A549 (cell line): ENCODE measurements at regions not wholly inside any gene's neighbourhood (a gene's known extent, or its start where the extent isn't known, plus 50 kb on each side); places are given as distances from the start of the nearest gene placed in this dataset.

Source experiments
- ATAC-seq, 2 experiments: fragments of 200-7000 bp in 1 of 2; fragments of >200 bp in 1 of 2; cut with Nextera tagmentation in 1 of 2; cut with Tn5 transposase in 1 of 2; 3 replicates each; pipeline versions ENCODE4 v1.8.0 to v1.9.1; 2018 to 2020; ENCODE audit warnings: mild to moderate bottlenecking in 1 of 2, moderate library complexity in 1 of 2
- CTCF ChIA-PET: fragments of 300-600 bp; sonication (Branson Sonifier 250); formaldehyde crosslinking; extraction: SDS; loops from one replicate; lab custom pipeline; 2021; ENCODE audit warnings: antibody characterized with exemption, inconsistent platforms; lab: Yijun Ruan, JAX
- POLR2A ChIA-PET: fragments of 350-600 bp; formaldehyde crosslinking; extraction: SDS; loops from one replicate; lab custom pipeline; 2021; ENCODE audit warnings: antibody characterized with exemption, inconsistent platforms; lab: Yijun Ruan, JAX
- DNase-seq, 2 experiments: peaks; one replicate each; pipeline versions ENCODE4 v3.0.0 to v3.0.0-alpha.2; 2011 to 2016; ENCODE audit warnings: low read depth in 1 of 2, low spot score in 1 of 2
- FAIRE-seq: peaks from 2 replicates; lab custom pipeline; 2011; peaks lifted over from hg19 to GRCh38; lab: Jason Lieb, UNC
- H3K27ac ChIP-seq, 2 experiments: fragments of >200 bp; sonication (Bioruptor Twin); formaldehyde crosslinking; 3 replicates each; pipeline ENCODE4 v1.5.1; 2016 to 2017
- H3K4me1 ChIP-seq: fragments of >200 bp; sonication (Bioruptor Twin); formaldehyde crosslinking; 3 replicates; pipeline ENCODE4 v1.6.1; 2016
- H3K4me2 ChIP-seq: fragments of >200 bp; sonication (Bioruptor Twin); formaldehyde crosslinking; 3 replicates; pipeline ENCODE4 v1.6.1; 2016
- H3K4me3 ChIP-seq: fragments of >200 bp; sonication (Bioruptor Twin); formaldehyde crosslinking; 3 replicates; pipeline ENCODE4 v1.5.1; 2016
- H3K9me3 ChIP-seq: fragments of >200 bp; sonication (Bioruptor Twin); formaldehyde crosslinking; 3 replicates; pipeline ENCODE4 v1.6.1; 2016
- CEBPB ChIP-seq, 2 experiments: fragments of >200 bp in 1 of 2; sonication (Bioruptor Twin) in 1 of 2; formaldehyde crosslinking in 1 of 2; IDR thresholded peaks; 2 replicates each; pipeline ENCODE4 v1.6.1; 2012 to 2016
- FOSB ChIP-seq: fragments of 250-450 bp; sonication (Bioruptor Pico); IDR thresholded peaks from 2 replicates; pipeline ENCODE4 v1.5.0; 2020; ENCODE audit warnings: mild to moderate bottlenecking, moderate library complexity
- FOSL2 ChIP-seq, 2 experiments: fragments of 450-650 bp in 1 of 2; fragments of >200 bp in 1 of 2; sonication (Bioruptor Twin) in 1 of 2; formaldehyde crosslinking; IDR thresholded peaks; 2 replicates each; pipeline versions ENCODE4 v1.5.0 to v1.6.1; 2016 to 2020; ENCODE audit warnings: mild to moderate bottlenecking in 1 of 2, moderate library complexity in 1 of 2
- GATA3 ChIP-seq: IDR thresholded peaks from 2 replicates; pipeline ENCODE4 v1.6.1; 2012; ENCODE audit warnings: borderline replicate concordance
- KDM5A ChIP-seq: fragments of 200-600 bp; sonication (generic); IDR thresholded peaks from 2 replicates; pipeline ENCODE4 v1.6.1; 2016; ENCODE audit warnings: antibody characterized with exemption, mild to moderate bottlenecking
- MYC ChIP-seq: IDR thresholded peaks from 2 replicates; pipeline ENCODE4 v1.6.1; 2012; ENCODE audit warnings: mild to moderate bottlenecking, inconsistent platforms, low read length, improper control_type of control experiment, borderline replicate concordance
- REST ChIP-seq: fragments of 200-600 bp; sonication (generic); IDR thresholded peaks from 2 replicates; pipeline ENCODE4 v1.6.1; 2016; ENCODE audit warnings: antibody characterized with exemption, mild to moderate bottlenecking, moderate library complexity
- RFX5 ChIP-seq: fragments of 450-650 bp; IDR thresholded peaks from 2 replicates; pipeline ENCODE4 v1.7.1; 2014; ENCODE audit warnings: antibody characterized with exemption, mild to moderate bottlenecking, moderate library complexity
- SREBF2 ChIP-seq: fragments of 450-650 bp; IDR thresholded peaks from 2 replicates; pipeline ENCODE4 v1.6.1; 2014; ENCODE audit warnings: mild to moderate bottlenecking, moderate library complexity
- TP53 ChIP-seq: fragments of 250-450 bp; sonication (Bioruptor Pico); IDR thresholded peaks from 2 replicates; pipeline ENCODE4 v1.5.0; 2021; ENCODE audit warnings: mild to moderate bottlenecking, moderate library complexity
- WGBS: methylation state at CpG from one replicate; pipeline ENCODE4 v1.1.6; 2017; ENCODE audit errors: missing lambda C conversion rate; 5-methylcytosine and 5-hydroxymethylcytosine counted together
- TF ChIP-seq, protein P1 (sequence below): fragments of >200 bp; sonication (Bioruptor Twin); formaldehyde crosslinking; IDR thresholded peaks from 3 replicates; pipeline ENCODE4 v1.6.1; 2016
- TF ChIP-seq, protein P2 (sequence below): IDR thresholded peaks from 2 replicates; pipeline ENCODE4 v1.6.1; 2012; ENCODE audit warnings: low read depth, borderline replicate concordance

- peak; percentile 89 for ATAC-seq
- Histone ChIP-seq H3K4me2 (peak overlapping the region; percentile 48), H3K27ac (peak overlapping the region; percentile 43 to 46; a peak in 4 of 6 replicates), H3K9me3 (no peaks in the 10 kb centered on the region), H3K4me1 (peaks cover 4% of the 10 kb centered on the region; the same call in 1 of the 3 replicates), H3K4me3 (no peak overlapping the region)
- DNase-seq = peak in 1 of 2 experiments; percentile 47
- WGBS = 0% methylated on average over 2 of the region's 2 CpGs
- CTCF ChIA-PET = no interaction called here
- POLR2A ChIA-PET = no interaction called here
- no peak for FAIRE-seq
- peak; percentile 80; the same call in 1 of the 2 replicates for TF ChIP-seq RFX5
- TF ChIP-seq FOSB (CRISPR knock-in tag) = no peak
- TF ChIP-seq FOSL2 (IDR thresholded peaks at IDR 0.05) = no peak
- 0 out of 2 replicates have a peak, but pooled peaks have one; percentile 5 for TF ChIP-seq FOSL2 (CRISPR knock-in tag; IDR thresholded peaks at IDR 0.05)
These were observed 123.7 kb upstream of the HS3ST3A1 start for GRCh38 chr17:13725288-13725990.

GRCh38 chr17:13727441-13728171, 125.9 kb upstream of the HS3ST3A1 start:
- Histone ChIP-seq H3K9me3 (no peaks in the 10 kb centered on the region; the same call in 2 of the 3 replicates), H3K4me2 (no peak overlapping the region), H3K4me3 (no peak overlapping the region), H3K4me1 (peaks cover 4% of the 10 kb centered on the region; the same call in 1 of the 3 replicates)
- POLR2A ChIA-PET = no interaction called here
- no peak for DNase-seq
- TF ChIP-seq CEBPB (IDR thresholded peaks at IDR 0.05) (peak; percentile 39 to 51; a peak in 2 of 4 replicates), SREBF2 (no peak)
- TF ChIP-seq, all 56 proteins: peak for 1
- no peak for ATAC-seq
- H3K27ac ChIP-seq = peak overlapping the region in 1 of 2 experiments; percentile 24; a peak in 1 of 6 replicates
- CTCF ChIA-PET = no interaction called here
- 30% methylated on average over 6 of the region's 6 CpGs for WGBS
- no peak for FAIRE-seq

DNA sequence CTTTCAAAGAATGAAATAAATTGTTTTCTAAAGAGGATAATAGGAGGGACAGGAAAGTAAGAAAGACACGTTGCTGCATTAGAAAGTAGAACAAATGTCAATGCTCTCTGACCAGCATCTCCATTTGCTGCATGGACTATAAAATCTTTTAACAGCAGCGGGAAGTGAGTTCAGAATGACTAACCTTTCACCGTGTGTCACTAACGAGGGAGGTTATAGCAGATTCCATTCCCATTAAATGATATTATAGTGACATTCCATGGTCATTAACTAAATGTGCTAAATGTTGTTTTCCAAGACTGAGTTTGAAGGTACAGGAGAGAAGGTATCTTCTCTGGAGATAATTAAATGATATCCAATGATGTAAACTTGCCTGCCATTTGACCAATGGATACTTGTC, 127.1 kb upstream of the HS3ST3A1 start:
- H3K27ac ChIP-seq = no peak overlapping the region
- WGBS = 1% methylated on average over 4 of the region's 4 CpGs
- peaks cover 4% of the 10 kb centered on the region; the same call in 1 of the 3 replicates for H3K4me1 ChIP-seq
- ATAC-seq = no peak
- CTCF ChIA-PET = no interaction called here
- no peaks in the 10 kb centered on the region; the same call in 2 of the 3 replicates for H3K9me3 ChIP-seq
- POLR2A ChIA-PET = no interaction called here
- no peak for TF ChIP-seq KDM5A
- TF ChIP-seq, protein P1, sequence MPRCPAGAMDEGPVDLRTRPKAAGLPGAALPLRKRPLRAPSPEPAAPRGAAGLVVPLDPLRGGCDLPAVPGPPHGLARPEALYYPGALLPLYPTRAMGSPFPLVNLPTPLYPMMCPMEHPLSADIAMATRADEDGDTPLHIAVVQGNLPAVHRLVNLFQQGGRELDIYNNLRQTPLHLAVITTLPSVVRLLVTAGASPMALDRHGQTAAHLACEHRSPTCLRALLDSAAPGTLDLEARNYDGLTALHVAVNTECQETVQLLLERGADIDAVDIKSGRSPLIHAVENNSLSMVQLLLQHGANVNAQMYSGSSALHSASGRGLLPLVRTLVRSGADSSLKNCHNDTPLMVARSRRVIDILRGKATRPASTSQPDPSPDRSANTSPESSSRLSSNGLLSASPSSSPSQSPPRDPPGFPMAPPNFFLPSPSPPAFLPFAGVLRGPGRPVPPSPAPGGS = no peak
- no peak for TF ChIP-seq FOSB (CRISPR knock-in tag)
- no peak for TF ChIP-seq GATA3
- TF ChIP-seq REST = no peak
- TF ChIP-seq MYC = no peak
- TF ChIP-seq, protein P2, sequence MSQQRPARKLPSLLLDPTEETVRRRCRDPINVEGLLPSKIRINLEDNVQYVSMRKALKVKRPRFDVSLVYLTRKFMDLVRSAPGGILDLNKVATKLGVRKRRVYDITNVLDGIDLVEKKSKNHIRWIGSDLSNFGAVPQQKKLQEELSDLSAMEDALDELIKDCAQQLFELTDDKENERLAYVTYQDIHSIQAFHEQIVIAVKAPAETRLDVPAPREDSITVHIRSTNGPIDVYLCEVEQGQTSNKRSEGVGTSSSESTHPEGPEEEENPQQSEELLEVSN = no peak
- TF ChIP-seq TP53 (CRISPR knock-in tag) = no peak
- H3K4me3 ChIP-seq = no peak overlapping the region
- DNase-seq = no peak
- FAIRE-seq = no peak
- H3K4me2 ChIP-seq = no peak overlapping the region
